WTC11 (cell line): ENCODE measurements at regions not wholly inside any gene's neighbourhood (a gene's known extent, or its start where the extent isn't known, plus 50 kb on each side); places are given as distances from the start of the nearest gene placed in this dataset.

Experiments
- ATAC-seq: fragments of 200-7000 bp; cut with Tn5 transposase; 2 replicates; pipeline ENCODE4 v1.10.0; 2021; ENCODE audit warnings: mild to moderate bottlenecking, moderate library complexity
- CTCF ChIA-PET: fragments of 300-600 bp; sonication (Branson Sonifier 250); formaldehyde crosslinking; loops from one replicate; lab custom pipeline; 2021; ENCODE audit warnings: antibody characterized with exemption; lab: Charles Lee
- POLR2A ChIA-PET: fragments of 350-600 bp; sonication (Branson Sonifier 250); formaldehyde crosslinking; loops from one replicate; lab custom pipeline; 2021; ENCODE audit warnings: antibody characterized with exemption; lab: Charles Lee
- DNase-seq: peaks from one replicate; pipeline ENCODE4 v3.0.0; 2021; ENCODE audit warnings: low spot score
- H3K27ac Mint-ChIP-seq: 2 replicates; pipeline ENCODE4 v1.8.0; 2021; ENCODE audit warnings: mixed read lengths
- H3K27me3 Mint-ChIP-seq: 2 replicates; pipeline ENCODE4 v1.8.0; 2021; ENCODE audit warnings: low read depth, mild to moderate bottlenecking, moderate library complexity, mixed read lengths
- H3K36me3 Mint-ChIP-seq: 2 replicates; pipeline ENCODE4 v1.8.0; 2021; ENCODE audit warnings: mixed read lengths
- H3K4me1 Mint-ChIP-seq: 2 replicates; pipeline ENCODE4 v1.8.0; 2022; ENCODE audit warnings: mixed read lengths
- H3K4me3 Mint-ChIP-seq: 2 replicates; pipeline ENCODE4 v1.8.0; 2021; ENCODE audit warnings: mild to moderate bottlenecking, moderate library complexity, mixed read lengths
- H3K9me3 Mint-ChIP-seq: 2 replicates; pipeline ENCODE4 v1.8.0; 2021; ENCODE audit warnings: mixed read lengths
- AFF4 ChIP-seq: sonication (generic); formaldehyde crosslinking; IDR thresholded peaks from 2 replicates; pipeline ENCODE4 v1.8.1; 2023; ENCODE audit warnings: mild to moderate bottlenecking, missing genetic modification reagents, borderline replicate concordance
- ATF6 ChIP-seq: sonication (generic); formaldehyde crosslinking; IDR thresholded peaks from 2 replicates; pipeline ENCODE4 v1.8.1; 2023; ENCODE audit warnings: mild to moderate bottlenecking, missing genetic modification reagents
- CREM ChIP-seq: sonication (generic); formaldehyde crosslinking; IDR thresholded peaks from 2 replicates; pipeline ENCODE4 v1.8.1; 2022; ENCODE audit warnings: mild to moderate bottlenecking, missing genetic modification reagents, moderate library complexity
- EMX1 ChIP-seq: fragments of 250-450 bp; sonication (Bioruptor Pico); IDR thresholded peaks from 2 replicates; pipeline ENCODE4 v1.8.0; 2021; ENCODE audit warnings: mild to moderate bottlenecking
- FOXK1 ChIP-seq: sonication (generic); formaldehyde crosslinking; IDR thresholded peaks from 2 replicates; pipeline ENCODE4 v1.8.0; 2022; ENCODE audit warnings: mild to moderate bottlenecking, moderate library complexity, missing genetic modification reagents
- GTF2I ChIP-seq: fragments of 250-450 bp; sonication (Bioruptor Pico); conservative IDR thresholded peaks from 2 replicates; pipeline ENCODE4 v1.4.0; 2021; ENCODE audit warnings: mild to moderate bottlenecking
- NFATC4 ChIP-seq: fragments of 250-450 bp; sonication (Bioruptor Pico); IDR thresholded peaks from 2 replicates; pipeline ENCODE4 v1.9.0; 2021; ENCODE audit warnings: mild to moderate bottlenecking
- NFYB ChIP-seq: sonication (generic); formaldehyde crosslinking; conservative IDR thresholded peaks from 2 replicates; pipeline ENCODE4 v1.8.0; 2022; ENCODE audit warnings: low read depth, missing genetic modification reagents
- OVOL2 ChIP-seq: fragments of 250-450 bp; sonication (Bioruptor Pico); IDR thresholded peaks from 2 replicates; pipeline ENCODE4 v1.9.0; 2021; ENCODE audit warnings: mild to moderate bottlenecking, borderline replicate concordance
- PRDM15 ChIP-seq: sonication (generic); formaldehyde crosslinking; IDR thresholded peaks from 2 replicates; pipeline ENCODE4 v1.8.0; 2022; ENCODE audit warnings: missing genetic modification reagents
- SMAD3 ChIP-seq: sonication (generic); formaldehyde crosslinking; IDR thresholded peaks from 2 replicates; pipeline ENCODE4 v1.8.0; 2022; ENCODE audit warnings: missing genetic modification reagents, mild to moderate bottlenecking, borderline replicate concordance
- SP1 ChIP-seq: sonication (generic); formaldehyde crosslinking; conservative IDR thresholded peaks from 2 replicates; pipeline ENCODE4 v1.8.1; 2022; ENCODE audit warnings: missing genetic modification reagents
- STAT6 ChIP-seq: sonication (generic); formaldehyde crosslinking; conservative IDR thresholded peaks from 2 replicates; pipeline ENCODE4 v1.8.1; 2023; ENCODE audit warnings: mild to moderate bottlenecking, low read depth, missing genetic modification reagents, moderate library complexity
- ZBTB21 ChIP-seq: sonication (generic); formaldehyde crosslinking; IDR thresholded peaks from 2 replicates; pipeline ENCODE4 v1.8.1; 2023; ENCODE audit warnings: mild to moderate bottlenecking, missing genetic modification reagents, borderline replicate concordance
- ZNF219 ChIP-seq: sonication (generic); formaldehyde crosslinking; IDR thresholded peaks from 2 replicates; pipeline ENCODE4 v1.8.0; 2023; ENCODE audit warnings: missing genetic modification reagents, mild to moderate bottlenecking, borderline replicate concordance
- ZNF263 ChIP-seq: sonication (generic); formaldehyde crosslinking; IDR thresholded peaks from 2 replicates; pipeline ENCODE4 v1.8.1; 2022; ENCODE audit warnings: low read depth, mild to moderate bottlenecking, moderate library complexity, missing genetic modification reagents
- ZNF423 ChIP-seq: fragments of 250-450 bp; sonication (Bioruptor Pico); IDR thresholded peaks from 2 replicates; pipeline ENCODE4 v2.1.2; 2022; ENCODE audit warnings: mild to moderate bottlenecking, moderate library complexity

- peaks cover 4% of the 10 kb centered on the region; the same call in 1 of the 2 replicates for H3K4me1 Mint-ChIP-seq
- DNase-seq (no peak), ATAC-seq (no peak)
- ChIA-PET POLR2A (no interaction called here), CTCF (no interaction called here)
- H3K4me3 Mint-ChIP-seq = no peak overlapping the region
- no peaks in the 10 kb centered on the region for H3K36me3 Mint-ChIP-seq
- H3K27me3 Mint-ChIP-seq = no peaks in the 10 kb centered on the region
- peaks cover 8% of the 10 kb centered on the region; the same call in 1 of the 2 replicates for H3K9me3 Mint-ChIP-seq
- H3K27ac Mint-ChIP-seq = no peak overlapping the region
- TF ChIP-seq SMAD3 (CRISPR knock-in tag) = no peak
- no peak for TF ChIP-seq ATF6 (CRISPR knock-in tag)
- TF ChIP-seq NFATC4 = no peak
- no peak for TF ChIP-seq PRDM15
- no peak for TF ChIP-seq OVOL2
- TF ChIP-seq NFYB = no peak
- TF ChIP-seq ZNF423 (CRISPR knock-in tag) = no peak
- no peak for TF ChIP-seq ZNF219 (CRISPR knock-in tag)
- TF ChIP-seq ZNF263 (CRISPR knock-in tag) = no peak
- no peak for TF ChIP-seq STAT6 (CRISPR knock-in tag)
- TF ChIP-seq CREM (CRISPR knock-in tag) = no peak
- TF ChIP-seq EMX1 (CRISPR knock-in tag) = no peak
- TF ChIP-seq SP1 (CRISPR knock-in tag) = no peak
- TF ChIP-seq GTF2I (CRISPR knock-in tag) = no peak
- TF ChIP-seq FOXK1 (CRISPR knock-in tag) = no peak
- no peak for TF ChIP-seq AFF4 (CRISPR knock-in tag)
- TF ChIP-seq ZBTB21 (CRISPR knock-in tag) = no peak
Observed at GRCh38 chr21:35547946-35548774, 499.1 kb upstream of the RUNX1 start.
